ENCODE measurements at regions not wholly inside any gene's neighbourhood (a gene's known extent, or its start where the extent isn't known, plus 50 kb on each side); places are given as distances from the start of the nearest gene placed in this dataset.

GRCh38 chr1:17933501-17933900 is 174.1 kb upstream of the IGSF21 start:
- no peak for DNase-seq

- DNase-seq = peak; percentile 27
Measured at GRCh38 chr1:17933971-17934370, 173.6 kb upstream of the IGSF21 start.

- no peak for DNase-seq
Measured at GRCh38 chr1:17935230-17935629, 172.4 kb upstream of the IGSF21 start.

- DNase-seq = no peak
Measured at GRCh38 chr1:17941431-17942189, 166.0 kb upstream of the IGSF21 start.

- no peak for DNase-seq
Measured at GRCh38 chr1:17943506-17943905, 164.1 kb upstream of the IGSF21 start.

GRCh38 chr1:17944646-17945045 is 163.0 kb upstream of the IGSF21 start:
- DNase-seq = no peak

- DNase-seq = no peak
Measured at GRCh38 chr1:17946434-17946833, 161.2 kb upstream of the IGSF21 start.

- DNase-seq = no peak
Measured at GRCh38 chr1:17948594-17948993, 159.0 kb upstream of the IGSF21 start.

GRCh38 chr1:17949511-17949910 is 158.1 kb upstream of the IGSF21 start:
- DNase-seq = no peak

- no peak for DNase-seq
Measured at GRCh38 chr1:17950728-17951127, 156.9 kb upstream of the IGSF21 start.

GRCh38 chr1:17952506-17952905 is 155.1 kb upstream of the IGSF21 start:
- no peak for DNase-seq

GRCh38 chr1:17953921-17954320 is 153.7 kb upstream of the IGSF21 start:
- DNase-seq = no peak

- no peak for DNase-seq
Measured at GRCh38 chr1:17955302-17956285, 152.0 kb upstream of the IGSF21 start.

- DNase-seq = no peak
Measured at GRCh38 chr1:17957588-17958267, 149.9 kb upstream of the IGSF21 start.

GRCh38 chr1:17958704-17959103 is 148.9 kb upstream of the IGSF21 start:
- DNase-seq = no peak

- no peak for DNase-seq
Measured at GRCh38 chr1:17963513-17963912, 144.1 kb upstream of the IGSF21 start.

GRCh38 chr1:17965515-17966100 is 142.0 kb upstream of the IGSF21 start:
- DNase-seq = no peak

GRCh38 chr1:17966341-17966740 is 141.3 kb upstream of the IGSF21 start:
- no peak for DNase-seq

- DNase-seq = no peak
Measured at GRCh38 chr1:17967623-17968255, 139.9 kb upstream of the IGSF21 start.

GRCh38 chr1:17970757-17971156 is 136.8 kb upstream of the IGSF21 start:
- DNase-seq = no peak

- DNase-seq = no peak
Measured at GRCh38 chr1:17973694-17974093, 133.9 kb upstream of the IGSF21 start.

GRCh38 chr1:17976854-17977253 is 130.7 kb upstream of the IGSF21 start:
- DNase-seq = no peak
